DND-41 (cell line): ENCODE measurements at regions not wholly inside any gene's neighbourhood (a gene's known extent, or its start where the extent isn't known, plus 50 kb on each side); places are given as distances from the start of the nearest gene placed in this dataset.
"Not testable (repeated sequence)": the region's sequence is repeated elsewhere in the genome, so short reads cannot be mapped to it uniquely, and the experiment has no call there.

Experiments used
- EZH2 ChIP-seq: IDR thresholded peaks from 3 replicates; pipeline ENCODE4 v1.6.1; 2012; ENCODE audit warnings: borderline replicate concordance, low read depth, mild to moderate bottlenecking, moderate library complexity, low read length, inconsistent platforms; ENCODE audit not compliant: severe bottlenecking
- TF ChIP-seq, protein P1 (sequence below): IDR thresholded peaks from 2 replicates; pipeline ENCODE4 v1.5.1; 2012; ENCODE audit warnings: borderline replicate concordance, low read length, moderate library complexity, mild to moderate bottlenecking; ENCODE audit not compliant: poor library complexity, severe bottlenecking; ENCODE audit errors: extremely low read depth

- TF ChIP-seq, protein P1, sequence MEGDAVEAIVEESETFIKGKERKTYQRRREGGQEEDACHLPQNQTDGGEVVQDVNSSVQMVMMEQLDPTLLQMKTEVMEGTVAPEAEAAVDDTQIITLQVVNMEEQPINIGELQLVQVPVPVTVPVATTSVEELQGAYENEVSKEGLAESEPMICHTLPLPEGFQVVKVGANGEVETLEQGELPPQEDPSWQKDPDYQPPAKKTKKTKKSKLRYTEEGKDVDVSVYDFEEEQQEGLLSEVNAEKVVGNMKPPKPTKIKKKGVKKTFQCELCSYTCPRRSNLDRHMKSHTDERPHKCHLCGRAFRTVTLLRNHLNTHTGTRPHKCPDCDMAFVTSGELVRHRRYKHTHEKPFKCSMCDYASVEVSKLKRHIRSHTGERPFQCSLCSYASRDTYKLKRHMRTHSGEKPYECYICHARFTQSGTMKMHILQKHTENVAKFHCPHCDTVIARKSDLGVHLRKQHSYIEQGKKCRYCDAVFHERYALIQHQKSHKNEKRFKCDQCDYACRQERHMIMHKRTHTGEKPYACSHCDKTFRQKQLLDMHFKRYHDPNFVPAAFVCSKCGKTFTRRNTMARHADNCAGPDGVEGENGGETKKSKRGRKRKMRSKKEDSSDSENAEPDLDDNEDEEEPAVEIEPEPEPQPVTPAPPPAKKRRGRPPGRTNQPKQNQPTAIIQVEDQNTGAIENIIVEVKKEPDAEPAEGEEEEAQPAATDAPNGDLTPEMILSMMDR, result not testable (repeated sequence)
- TF ChIP-seq EZH2, result not testable (repeated sequence)
Measured at GRCh38 chr4:58818560-58818959, 1708.4 kb upstream of the IGFBP7 start.
